Lower lobe of right lung (tissue), 2 donors: ENCODE measurements at regions not wholly inside any gene's neighbourhood (a gene's known extent, or its start where the extent isn't known, plus 50 kb on each side); places are given as distances from the start of the nearest gene placed in this dataset.

Experiments
- ATAC-seq, 2 donors: fragments of 200-7000 bp; cut with Tn5 transposase; one replicate each; pipeline ENCODE4 v1.9.1; 2020 to 2022; ENCODE audit warnings: mild to moderate bottlenecking in 2 of 2, moderate library complexity in 2 of 2
- DNase-seq: peaks from one replicate; pipeline ENCODE4 v3.0.0-alpha.2; 2020
- H3K27ac ChIP-seq: fragments of 200-600 bp; one replicate; pipeline ENCODE4 v1.8.0; 2022
- H3K27me3 ChIP-seq: fragments of 200-600 bp; one replicate; pipeline ENCODE4 v1.8.0; 2022; ENCODE audit warnings: low read depth
- H3K36me3 ChIP-seq: fragments of 200-600 bp; one replicate; pipeline ENCODE4 v1.8.0; 2022; ENCODE audit warnings: mild to moderate bottlenecking
- H3K4me1 ChIP-seq: fragments of 200-600 bp; one replicate; pipeline ENCODE4 v1.8.0; 2022
- H3K4me3 ChIP-seq: fragments of 200-600 bp; one replicate; pipeline ENCODE4 v1.8.0; 2022; ENCODE audit warnings: mild to moderate bottlenecking
- H3K9me3 ChIP-seq: fragments of 200-600 bp; one replicate; pipeline ENCODE4 v1.8.0; 2022
- CTCF ChIP-seq: fragments of 200-600 bp; IDR thresholded peaks from one replicate; pipeline ENCODE4 v1.8.0; 2022; ENCODE audit warnings: antibody characterized with exemption, mild to moderate bottlenecking
- intact Hi-C: fragments of 100-400 bp; cut with DNase I; formaldehyde crosslinking; loops from one replicate; pipeline ENCODE4 v1.11.0; 2022
- donor health status: DM: no; HTN: yes; CAD: no; lungs with severe emphysema.

GRCh38 chr3:102904629-102905028 is 469.8 kb downstream of the ZPLD1 start:
- no peak overlapping the region for H3K27ac ChIP-seq
- H3K27me3 ChIP-seq = no peaks in the 10 kb centered on the region
- TF ChIP-seq CTCF = no peak
- intact Hi-C loops = no loop called here
- H3K4me1 ChIP-seq = no peaks in the 10 kb centered on the region
- no peak for ATAC-seq
- no peak for DNase-seq
- H3K36me3 ChIP-seq = no peaks in the 10 kb centered on the region
- H3K9me3 ChIP-seq = no peaks in the 10 kb centered on the region
- no peak overlapping the region for H3K4me3 ChIP-seq

- intact Hi-C loops = no loop called here
- Histone ChIP-seq H3K27ac (no peak overlapping the region), H3K4me1 (no peaks in the 10 kb centered on the region), H3K36me3 (no peaks in the 10 kb centered on the region), H3K27me3 (no peaks in the 10 kb centered on the region), H3K9me3 (no peaks in the 10 kb centered on the region), H3K4me3 (no peak overlapping the region)
- ATAC-seq (no peak), DNase-seq (no peak)
- no peak for TF ChIP-seq CTCF
Observed at GRCh38 chr3:102905811-102906210, 471.0 kb downstream of the ZPLD1 start.

GRCh38 chr3:102906818-102907217 is 472.0 kb downstream of the ZPLD1 start:
- DNase-seq = no peak
- H3K4me3 ChIP-seq = no peak overlapping the region
- intact Hi-C loops = no loop called here
- ATAC-seq = no peak
- no peaks in the 10 kb centered on the region for H3K4me1 ChIP-seq
- H3K36me3 ChIP-seq = no peaks in the 10 kb centered on the region
- no peaks in the 10 kb centered on the region for H3K9me3 ChIP-seq
- H3K27ac ChIP-seq = no peak overlapping the region
- H3K27me3 ChIP-seq = no peaks in the 10 kb centered on the region
- TF ChIP-seq CTCF = no peak

- intact Hi-C loops = no loop called here
Observed at GRCh38 chr3:102909904-102910303, 475.1 kb downstream of the ZPLD1 start.

GRCh38 chr3:102916532-102916931 is 481.7 kb downstream of the ZPLD1 start:
- Histone ChIP-seq H3K4me1 (no peaks in the 10 kb centered on the region), H3K27me3 (no peaks in the 10 kb centered on the region), H3K27ac (no peak overlapping the region), H3K9me3 (no peaks in the 10 kb centered on the region), H3K36me3 (no peaks in the 10 kb centered on the region), H3K4me3 (no peak overlapping the region)
- intact Hi-C loops = no loop called here
- no peak for ATAC-seq
- DNase-seq = no peak
- TF ChIP-seq CTCF = no peak

More at GRCh38 chr3:102909904-102910303, 475.1 kb downstream of the ZPLD1 start:
- no peaks in the 10 kb centered on the region for H3K27me3 ChIP-seq
- no peaks in the 10 kb centered on the region for H3K4me1 ChIP-seq
- ATAC-seq (no peak), DNase-seq (no peak)
- no peaks in the 10 kb centered on the region for H3K36me3 ChIP-seq
- TF ChIP-seq CTCF = no peak
- no peak overlapping the region for H3K27ac ChIP-seq
- no peaks in the 10 kb centered on the region for H3K9me3 ChIP-seq
- H3K4me3 ChIP-seq = no peak overlapping the region

GRCh38 chr3:102926618-102927017 is 491.8 kb downstream of the ZPLD1 start:
- Histone ChIP-seq H3K36me3 (no peaks in the 10 kb centered on the region), H3K4me1 (no peaks in the 10 kb centered on the region), H3K4me3 (no peak overlapping the region), H3K27me3 (no peaks in the 10 kb centered on the region), H3K27ac (no peak overlapping the region), H3K9me3 (peaks cover 12% of the 10 kb centered on the region)
- no peak for TF ChIP-seq CTCF
- intact Hi-C loops = no loop called here
- ATAC-seq (no peak), DNase-seq (no peak)
